K562 (cell line): ENCODE measurements at regions not wholly inside any gene's neighbourhood (a gene's known extent, or its start where the extent isn't known, plus 50 kb on each side); places are given as distances from the start of the nearest gene placed in this dataset.

Source experiments
- ATAC-seq: fragments of 200-7000 bp; cut with Tn5 transposase; 3 replicates; pipeline ENCODE4 v1.9.1; 2020; ENCODE audit warnings: moderate library complexity
- BruUV-seq: library from RNA; stranded (reverse); fragments of 400-500 nt; replicated peaks from 2 replicates; lab custom pipeline; 2021; lab: Mats Ljungman, UMichigan
- CTCF ChIA-PET: fragments of 300-600 bp; formaldehyde crosslinking; extraction: SDS; loops from one replicate; lab custom pipeline; 2021; ENCODE audit warnings: low intra/inter-chr PET ratio; lab: Yijun Ruan, JAX
- POLR2A ChIA-PET: fragments of 300-600, 350-650 bp; sonication (Branson Sonifier 250); formaldehyde crosslinking; extraction: SDS; loops from one replicate; lab custom pipeline; 2021; ENCODE audit warnings: antibody characterized with exemption, inconsistent platforms; lab: Yijun Ruan, JAX
- DNase-seq, 4 experiments: peaks; one replicate each; pipeline versions ENCODE4 v3.0.0 to v3.0.0-alpha.2; 2011 to 2018; ENCODE audit warnings: low spot score in 3 of 4, mixed read lengths in 3 of 4; ENCODE audit errors: extremely low read depth in 1 of 4
- FAIRE-seq: peaks from 2 replicates; lab custom pipeline; 2011; peaks lifted over from hg19 to GRCh38; lab: Jason Lieb, UNC
- H2AFZ ChIP-seq: 2 replicates; pipeline ENCODE4 v1.6.0; 2011; ENCODE audit warnings: low read depth, low read length, control low read depth, inconsistent platforms
- H3K27ac ChIP-seq: fragments of 200-600 bp; 3 replicates; pipeline ENCODE4 v1.8.0; 2011; ENCODE audit warnings: low read depth, mild to moderate bottlenecking, control low read depth, inconsistent platforms, low read length, moderate library complexity, mixed read lengths; ENCODE audit errors: extremely low read depth
- H3K27me3 ChIP-seq, 2 experiments: fragments of 300-600 bp in 1 of 2; 2 replicates in 1 of 2; 3 replicates in 1 of 2; pipeline versions ENCODE4 v1.6.0 to v1.8.0; 2011; ENCODE audit warnings: inconsistent platforms in 2 of 2, low read length in 2 of 2, mild to moderate bottlenecking in 1 of 2, mixed read lengths in 1 of 2, moderate library complexity in 1 of 2; ENCODE audit not compliant: control insufficient read depth in 2 of 2, insufficient read depth in 2 of 2
- H3K36me3 ChIP-seq: fragments of 300-600 bp; 3 replicates; pipeline ENCODE4 v1.8.0; 2011; ENCODE audit warnings: mild to moderate bottlenecking, low read length, inconsistent platforms; ENCODE audit not compliant: control insufficient read depth, insufficient read depth
- H3K4me1 ChIP-seq, 2 experiments: fragments of 200-600 bp in 1 of 2; replicated peaks in 1 of 2; 2 replicates in 1 of 2; 3 replicates in 1 of 2; pipeline versions ENCODE4 v1.5.1 to v1.8.0; 2011; ENCODE audit warnings: inconsistent platforms in 2 of 2, low read length in 2 of 2, mild to moderate bottlenecking in 1 of 2, mixed read lengths in 1 of 2, moderate library complexity in 1 of 2; ENCODE audit not compliant: control insufficient read depth in 2 of 2, insufficient read depth in 2 of 2
- H3K4me2 ChIP-seq: 2 replicates; pipeline ENCODE4 v1.6.1; 2011; ENCODE audit warnings: low read length, control low read depth, inconsistent platforms, mixed read lengths; ENCODE audit not compliant: insufficient read depth
- H3K4me3 ChIP-seq: fragments of 200-600 bp; sonication (generic), shearing (Covaris generic); 2 replicates; pipeline ENCODE4 v1.5.1; 2016; ENCODE audit warnings: control low read depth, inconsistent platforms
- H3K79me2 ChIP-seq: fragments of 200-600 bp; 3 replicates; pipeline ENCODE4 v1.8.0; 2011; ENCODE audit warnings: low read length, inconsistent platforms; ENCODE audit not compliant: control insufficient read depth, insufficient read depth
- H3K9ac ChIP-seq, 2 experiments: 2 replicates each; pipeline versions ENCODE4 v1.6.0 to v1.6.1; 2011; ENCODE audit warnings: low read depth in 2 of 2, low read length in 2 of 2, control low read depth in 1 of 2, inconsistent platforms in 1 of 2, mild to moderate bottlenecking in 1 of 2, mixed read lengths in 1 of 2; ENCODE audit not compliant: insufficient read depth in 1 of 2
- H3K9me1 ChIP-seq: one replicate; pipeline ENCODE4 v1.6.0; 2011; ENCODE audit warnings: inconsistent platforms, mild to moderate bottlenecking, low read length, moderate library complexity; ENCODE audit not compliant: control insufficient read depth, insufficient read depth
- H3K9me3 ChIP-seq: replicated peaks from 2 replicates; pipeline ENCODE4 v1.5.1; 2011; ENCODE audit warnings: low read depth, low read length, inconsistent platforms; ENCODE audit not compliant: control insufficient read depth, insufficient read depth
- H4K20me1 ChIP-seq: replicated peaks from 2 replicates; pipeline ENCODE4 v1.6.1; 2011; ENCODE audit warnings: low read length, inconsistent platforms, mixed read lengths; ENCODE audit not compliant: control insufficient read depth, insufficient read depth
- CBFA2T3 ChIP-seq: fragments of 450-650 bp; IDR thresholded peaks from 2 replicates; pipeline ENCODE4 v1.6.1; 2017
- CTCF ChIP-seq, 3 experiments: IDR thresholded peaks in 2 of 3; conservative IDR thresholded peaks in 1 of 3; 2 replicates each; pipeline ENCODE4 v1.5.1; 2011 to 2012; ENCODE audit warnings: low read length in 3 of 3, mild to moderate bottlenecking in 3 of 3, control low read depth in 2 of 3, improper control_type of control experiment in 1 of 3, inconsistent platforms in 1 of 3, low read depth in 1 of 3, mixed read lengths in 1 of 3, moderate library complexity in 1 of 3; ENCODE audit not compliant: insufficient read depth in 2 of 3
- ELK3 ChIP-seq: fragments of 450-650 bp; formaldehyde crosslinking; IDR thresholded peaks from 2 replicates; pipeline ENCODE4 v1.4.0; 2020; ENCODE audit warnings: mild to moderate bottlenecking
- EP400 ChIP-seq: fragments of 450-650 bp; IDR thresholded peaks from 2 replicates; pipeline ENCODE4 v1.6.1; 2017; ENCODE audit warnings: antibody characterized with exemption, mild to moderate bottlenecking, moderate library complexity
- KDM1A ChIP-seq, 2 experiments: fragments of 450-650 bp; IDR thresholded peaks; 2 replicates each; pipeline ENCODE4 v1.6.1; 2016; ENCODE audit warnings: mild to moderate bottlenecking in 2 of 2
- PBX2 ChIP-seq, 2 experiments: IDR thresholded peaks in 1 of 2; conservative IDR thresholded peaks in 1 of 2; 2 replicates each; pipeline ENCODE4 v1.6.1; 2016; ENCODE audit warnings: low read depth in 2 of 2, mild to moderate bottlenecking in 1 of 2, missing compliant biosample characterization in 1 of 2, missing genetic modification characterization in 1 of 2, moderate library complexity in 1 of 2
- PURB ChIP-seq: sonication (generic); formaldehyde crosslinking; IDR thresholded peaks from 2 replicates; pipeline ENCODE4 v1.9.0; 2021; ENCODE audit warnings: low read depth, mild to moderate bottlenecking, missing genetic modification reagents
- RAD21 ChIP-seq, 2 experiments: fragments of 250-450 bp in 1 of 2; fragments of 450-650 bp in 1 of 2; sonication (Bioruptor Pico) in 1 of 2; formaldehyde crosslinking in 1 of 2; IDR thresholded peaks in 1 of 2; conservative IDR thresholded peaks in 1 of 2; 2 replicates each; pipeline versions ENCODE4 v1.4.0 to v1.8.0; 2020 to 2022; ENCODE audit warnings: mild to moderate bottlenecking in 2 of 2, moderate library complexity in 1 of 2
- RCOR1 ChIP-seq, 2 experiments: IDR thresholded peaks; 2 replicates each; pipeline ENCODE4 v1.6.1; 2012; ENCODE audit warnings: low read depth in 2 of 2, low read length in 2 of 2, borderline replicate concordance in 1 of 2, improper control_type of control experiment in 1 of 2
- SETDB1 ChIP-seq: IDR thresholded peaks from one replicate; pipeline ENCODE4 v1.6.1; 2012; ENCODE audit warnings: low read length, control low read depth, inconsistent platforms
- WGBS: fragments of 100-300 bp; shearing (Covaris generic); methylation state at CpG from one replicate; pipeline ENCODE4 v1.1.6; 2016; ENCODE audit warnings: low coverage, mixed read lengths; ENCODE audit not compliant: insufficient coverage; ENCODE audit errors: missing lambda C conversion rate; 5-methylcytosine and 5-hydroxymethylcytosine counted together
- in situ Hi-C: fragments of 300-500 bp; cut with MboI; formaldehyde crosslinking; loops from 4 replicates; pipeline ENCODE4 v1.15.0; 2018; ENCODE audit warnings: inconsistent platforms, mixed read lengths
- intact Hi-C: fragments of 100-400 bp; cut with micrococcal nuclease; formaldehyde crosslinking; loops from 2 replicates; pipeline ENCODE4 v1.14.2; 2022

- TF ChIP-seq PURB (CRISPR knock-in tag), result no peak
- no peak for TF ChIP-seq EP400
- TF ChIP-seq, all 486 proteins: peak for 0
Observed at GRCh38 chr15:87675271-87675670, 581.3 kb downstream of the NTRK3 start (continued).

- ATAC-seq, result peak; percentile 45
- 20% methylated on average over 8 of the region's 8 CpGs for WGBS
- H3K36me3 ChIP-seq, result peaks cover 21% of the 10 kb centered on the region; the same call in 2 of the 3 replicates
- peak in 3 of 4 experiments; percentile 30 to 45 (median 31) for DNase-seq
- H3K4me3 ChIP-seq, result no peak overlapping the region
- ChIA-PET CTCF (no interaction called here), POLR2A (interaction anchor here (1.0 to 1.4 kb wide), 2 partner anchors 8 to 9 kb away, joined by 3 to 5 read pairs; no protein-coding TSS in a partner anchor)
- no peak overlapping the region for H3K9ac ChIP-seq
- no peak for FAIRE-seq
- H3K27ac ChIP-seq, result no peak overlapping the region
- no TSS peak for BruUV-seq
- H3K79me2 ChIP-seq, result peaks cover 61% of the 10 kb centered on the region
- H3K9me1 ChIP-seq, result no peaks in the 10 kb centered on the region
- no peak overlapping the region for H2AFZ ChIP-seq
- peak overlapping the region; percentile 11; the same call in 1 of the 2 replicates for H3K4me2 ChIP-seq
- H3K9me3 ChIP-seq, result peaks cover 3% of the 10 kb centered on the region
- peaks cover 4 to 39% of the 10 kb centered on the region in 2 experiments; a peak in 4 of 5 replicates for H3K4me1 ChIP-seq
- H4K20me1 ChIP-seq, result peaks cover 4% of the 10 kb centered on the region
- in situ Hi-C loops, result no loop called here
- intact Hi-C loops, result no loop called here
- H3K27me3 ChIP-seq, result no peaks in the 10 kb centered on the region
- TF ChIP-seq RCOR1 (IDR thresholded peaks at IDR 0.05; ENCODE audit: borderline replicate concordance in 1 of 2, low read depth in 2 of 2, low read length in 2 of 2) (0 out of 4 replicates have a peak, but pooled peaks of 1 of the 2 experiments have one; percentile 20), ELK3 (CRISPR knock-in tag) (no peak), KDM1A (IDR thresholded peaks at IDR 0.05) (0 out of 4 replicates have a peak, but pooled peaks of 1 of the 2 experiments have one; percentile 23), SETDB1 (no peak), CTCF (IDR thresholded peaks at IDR 0.05 in 2 of 3, conservative IDR thresholded peaks at IDR 0.05 in 1 of 3; ENCODE audit: insufficient read depth in 2 of 3, low read depth in 1 of 3, low read length in 3 of 3) (peak; percentile 35 to 59 (median 54); a peak in 4 of 6 replicates), PBX2 (CRISPR knock-in tag; IDR thresholded peaks at IDR 0.05; ENCODE audit: low read depth) (no peak), PBX2 (tag; conservative IDR thresholded peaks at IDR 0.05; ENCODE audit: low read depth) (peak; percentile 30; the same call in 1 of the 2 replicates), RAD21 (CRISPR knock-in tag; conservative IDR thresholded peaks at IDR 0.05 in 1 of 2, IDR thresholded peaks at IDR 0.05 in 1 of 2) (peak in 1 of 2 experiments; percentile 56; a peak in 2 of 4 replicates), CBFA2T3 (peak; percentile 48)
Observed at GRCh38 chr15:87672309-87673288, 583.9 kb downstream of the NTRK3 start.
